ENCODE measurements at regions not wholly inside any gene's neighbourhood (a gene's known extent, or its start where the extent isn't known, plus 50 kb on each side); places are given as distances from the start of the nearest gene placed in this dataset.

DNA sequence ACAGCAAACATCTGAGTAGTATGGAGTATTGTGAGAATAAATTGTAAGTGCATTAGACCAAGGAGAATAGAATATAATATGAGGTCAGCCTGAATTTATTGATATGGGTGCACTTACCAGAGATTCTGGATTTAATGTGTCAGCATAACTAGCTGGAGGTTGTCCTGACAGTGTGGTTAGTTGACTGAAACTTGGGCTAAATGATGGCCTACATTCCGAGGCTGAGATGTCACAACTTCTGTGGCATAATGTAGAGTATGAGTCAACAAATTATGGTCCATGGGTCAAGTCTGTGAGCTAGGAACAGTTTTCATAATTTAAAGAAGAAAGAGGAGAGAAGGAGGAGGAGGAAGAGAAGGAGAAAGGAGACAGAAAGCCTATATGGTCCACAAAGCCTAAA, 127.6 kb downstream of the QPCT start:
- Histone ChIP-seq H3F3A (ENCODE audit: insufficient read depth, low read length, poor library complexity, severe bottlenecking) (no peaks in the 10 kb centered on the region), H2AFZ (ENCODE audit: low read depth, low read length) (no peak overlapping the region), H3K79me2 (replicated peaks; ENCODE audit: insufficient read depth, low read length) (no peaks in the 10 kb centered on the region), H3K9me2 (ENCODE audit: insufficient read depth, low read length) (no peaks in the 10 kb centered on the region), H3K4me2 (ENCODE audit: low read length) (no peak overlapping the region), H3K27ac (ENCODE audit: low read length) (no peak overlapping the region), H3K9me3 (ENCODE audit: low read length) (no peaks in the 10 kb centered on the region), H3K9ac (ENCODE audit: low read length) (no peak overlapping the region), H3K4me3 (ENCODE audit: low read length) (no peak overlapping the region), H3K36me3 (ENCODE audit: insufficient read depth, low read length) (no peaks in the 10 kb centered on the region), H3K27me3 (ENCODE audit: insufficient read depth, low read depth, low read length) (no peaks in the 10 kb centered on the region), H4K20me1 (ENCODE audit: insufficient read depth) (no peaks in the 10 kb centered on the region)
- no peak for TF ChIP-seq POLR2AphosphoS5 (IDR thresholded peaks at IDR 0.05)
- no peak for TF ChIP-seq TAF1 (IDR thresholded peaks at IDR 0.05; ENCODE audit: low read depth)

DNA sequence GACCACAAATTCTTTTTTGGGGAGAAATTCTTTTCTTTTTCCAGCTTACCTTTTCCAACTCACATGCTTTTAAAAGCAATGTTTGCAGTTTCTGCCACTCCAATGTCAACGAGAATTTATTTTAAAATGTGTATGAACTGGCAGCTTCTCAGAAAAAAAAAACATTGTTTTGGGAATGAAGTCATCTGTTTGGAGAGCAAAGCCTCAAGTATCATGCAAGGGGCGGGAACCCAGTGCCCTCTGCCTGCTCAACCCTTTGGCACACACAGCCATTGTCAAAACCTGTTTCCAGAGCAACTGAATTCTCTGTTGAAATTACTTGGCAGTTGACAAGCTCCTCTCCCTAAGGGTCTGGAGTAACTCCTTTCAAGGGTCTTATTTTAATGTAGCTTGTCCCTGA, 128.5 kb downstream of the QPCT start:
- H4K20me1 ChIP-seq (ENCODE audit: insufficient read depth) = no peaks in the 10 kb centered on the region
- H3K79me2 ChIP-seq (replicated peaks; ENCODE audit: insufficient read depth, low read length) = no peaks in the 10 kb centered on the region
- H3K27ac ChIP-seq (ENCODE audit: low read length) = no peak overlapping the region
- no peak overlapping the region for H3K4me2 ChIP-seq (ENCODE audit: low read length)
- H2AFZ ChIP-seq (ENCODE audit: low read depth, low read length) = no peak overlapping the region
- H3F3A ChIP-seq (ENCODE audit: insufficient read depth, low read length, poor library complexity, severe bottlenecking) = no peaks in the 10 kb centered on the region
- no peaks in the 10 kb centered on the region for H3K9me3 ChIP-seq (ENCODE audit: low read length)
- H3K9ac ChIP-seq (ENCODE audit: low read length) = no peak overlapping the region
- no peaks in the 10 kb centered on the region for H3K36me3 ChIP-seq (ENCODE audit: insufficient read depth, low read length)
- no peaks in the 10 kb centered on the region for H3K27me3 ChIP-seq (ENCODE audit: insufficient read depth, low read depth, low read length)
- TF ChIP-seq REST (IDR thresholded peaks at IDR 0.05; ENCODE audit: borderline replicate concordance) (no peak), CTCF (IDR thresholded peaks at IDR 0.05; ENCODE audit: poor library complexity, severe bottlenecking) (no peak), RAD21 (conservative IDR thresholded peaks at IDR 0.05) (no peak), EZH2 (IDR thresholded peaks at IDR 0.05; ENCODE audit: borderline replicate concordance, insufficient read depth, low read length, poor library complexity, severe bottlenecking) (no peak), SMC3 (conservative IDR thresholded peaks at IDR 0.05; ENCODE audit: poor library complexity) (no peak), EP300 (conservative IDR thresholded peaks at IDR 0.05; ENCODE audit: poor library complexity, severe bottlenecking) (no peak), POLR2AphosphoS5 (IDR thresholded peaks at IDR 0.05) (no peak), MXI1 (conservative IDR thresholded peaks at IDR 0.05; ENCODE audit: poor library complexity, severe bottlenecking) (no peak), TAF1 (IDR thresholded peaks at IDR 0.05; ENCODE audit: low read depth) (no peak)
- H3K4me3 ChIP-seq (ENCODE audit: low read length) = no peak overlapping the region
- no peaks in the 10 kb centered on the region for H3K9me2 ChIP-seq (ENCODE audit: insufficient read depth, low read length)

DNA sequence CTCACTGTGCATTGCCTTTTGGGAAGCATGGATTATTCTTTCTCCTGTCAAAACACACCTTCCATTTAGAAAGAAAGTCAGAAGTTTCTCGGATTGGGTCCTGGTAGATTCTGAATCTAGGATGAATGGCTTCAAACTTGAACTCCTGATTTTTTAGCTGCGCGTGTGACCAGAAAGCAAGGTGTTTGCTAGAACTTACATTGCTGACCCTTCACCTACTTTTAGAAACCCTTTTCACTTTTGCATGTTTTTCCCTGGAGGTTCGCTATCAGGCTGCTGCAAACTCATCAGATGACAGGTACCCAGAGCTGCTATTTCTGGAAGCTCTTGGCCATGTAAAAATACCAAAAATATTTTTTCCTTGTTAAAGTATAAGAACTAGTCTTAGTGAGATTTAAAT, 132.0 kb downstream of the QPCT start:
- no peaks in the 10 kb centered on the region for H3K27me3 ChIP-seq (ENCODE audit: insufficient read depth, low read depth, low read length)
- H3K9ac ChIP-seq (ENCODE audit: low read length) = no peak overlapping the region
- no peak for TF ChIP-seq TAF1 (IDR thresholded peaks at IDR 0.05; ENCODE audit: low read depth)
- no peak for TF ChIP-seq POLR2AphosphoS5 (IDR thresholded peaks at IDR 0.05)
- no peak for TF ChIP-seq CTCF (IDR thresholded peaks at IDR 0.05; ENCODE audit: poor library complexity, severe bottlenecking)
- TF ChIP-seq EZH2 (IDR thresholded peaks at IDR 0.05; ENCODE audit: borderline replicate concordance, insufficient read depth, low read length, poor library complexity, severe bottlenecking) = no peak
- TF ChIP-seq RAD21 (conservative IDR thresholded peaks at IDR 0.05) = no peak
- TF ChIP-seq EP300 (conservative IDR thresholded peaks at IDR 0.05; ENCODE audit: poor library complexity, severe bottlenecking) = no peak
- no peak for TF ChIP-seq REST (IDR thresholded peaks at IDR 0.05; ENCODE audit: borderline replicate concordance)
- TF ChIP-seq MXI1 (conservative IDR thresholded peaks at IDR 0.05; ENCODE audit: poor library complexity, severe bottlenecking) = no peak
- no peak for TF ChIP-seq SMC3 (conservative IDR thresholded peaks at IDR 0.05; ENCODE audit: poor library complexity)
- no peak overlapping the region for H3K27ac ChIP-seq (ENCODE audit: low read length)
- no peaks in the 10 kb centered on the region for H3K79me2 ChIP-seq (replicated peaks; ENCODE audit: insufficient read depth, low read length)
- H3K9me2 ChIP-seq (ENCODE audit: insufficient read depth, low read length) = no peaks in the 10 kb centered on the region
- no peaks in the 10 kb centered on the region for H3F3A ChIP-seq (ENCODE audit: insufficient read depth, low read length, poor library complexity, severe bottlenecking)
- no peaks in the 10 kb centered on the region for H3K9me3 ChIP-seq (ENCODE audit: low read length)
- no peak overlapping the region for H3K4me2 ChIP-seq (ENCODE audit: low read length)
- H4K20me1 ChIP-seq (ENCODE audit: insufficient read depth) = no peaks in the 10 kb centered on the region
- H3K36me3 ChIP-seq (ENCODE audit: insufficient read depth, low read length) = no peaks in the 10 kb centered on the region
- H3K4me3 ChIP-seq (ENCODE audit: low read length) = no peak overlapping the region
- no peak overlapping the region for H2AFZ ChIP-seq (ENCODE audit: low read depth, low read length)
